AG04450 (cell line): ENCODE measurements at regions not wholly inside any gene's neighbourhood (a gene's known extent, or its start where the extent isn't known, plus 50 kb on each side); places are given as distances from the start of the nearest gene placed in this dataset.

Experiments used
- CTCF ChIA-PET: fragments of 300-600, 350-600 bp; formaldehyde crosslinking; extraction: SDS; loops from one replicate; lab custom pipeline; 2022; ENCODE audit warnings: antibody characterized with exemption, inconsistent platforms; lab: Charles Lee
- POLR2A ChIA-PET: fragments of 350-600 bp; formaldehyde crosslinking; extraction: SDS; loops from one replicate; lab custom pipeline; 2021; ENCODE audit warnings: antibody characterized with exemption, inconsistent platforms; lab: Yijun Ruan, JAX
- DNase-seq: peaks from one replicate; pipeline ENCODE4 v3.0.0-alpha.2; 2011; ENCODE audit warnings: low read depth, low spot score
- H3K27ac ChIP-seq: one replicate; pipeline ENCODE4 v1.5.1; 2012; ENCODE audit warnings: low read depth, low read length, control low read depth
- H3K27me3 ChIP-seq: one replicate; pipeline ENCODE4 v1.6.0; 2012; ENCODE audit warnings: low read length; ENCODE audit not compliant: control insufficient read depth, insufficient read depth
- H3K4me3 ChIP-seq: 2 replicates; pipeline ENCODE4 v1.5.1; 2011; ENCODE audit warnings: mild to moderate bottlenecking, low read depth, low read length, control low read depth
- H3K9me3 ChIP-seq: 2 replicates; pipeline ENCODE4 v1.5.1; 2012; ENCODE audit warnings: low read length; ENCODE audit not compliant: control insufficient read depth, insufficient read depth
- CTCF ChIP-seq: IDR thresholded peaks from 2 replicates; pipeline ENCODE4 v1.5.1; 2011; ENCODE audit warnings: low read depth, low read length, control low read depth, inconsistent platforms

GRCh38 chr5:111984044-111984443 lies 227.1 kb upstream of the NREP start:
- DNase-seq = no peak
- Histone ChIP-seq H3K27me3 (no peaks in the 10 kb centered on the region), H3K9me3 (no peaks in the 10 kb centered on the region), H3K4me3 (no peak overlapping the region), H3K27ac (peak overlapping the region; percentile 63)
- ChIA-PET CTCF (no interaction called here), POLR2A (no interaction called here)
- TF ChIP-seq CTCF = no peak

GRCh38 chr5:111983459-111983858 lies 226.5 kb upstream of the NREP start:
- POLR2A ChIA-PET = no interaction called here
- no peak for TF ChIP-seq CTCF
- Histone ChIP-seq H3K9me3 (no peaks in the 10 kb centered on the region), H3K27me3 (no peaks in the 10 kb centered on the region), H3K27ac (no peak overlapping the region), H3K4me3 (no peak overlapping the region)
- CTCF ChIA-PET = no interaction called here
- no peak for DNase-seq

GRCh38 chr5:111977436-111977829 lies 220.4 kb upstream of the NREP start:
- no peak for TF ChIP-seq CTCF
- POLR2A ChIA-PET = no interaction called here
- no peak for DNase-seq
- H3K27me3 ChIP-seq = no peaks in the 10 kb centered on the region
- CTCF ChIA-PET = no interaction called here
- H3K4me3 ChIP-seq = no peak overlapping the region
- no peaks in the 10 kb centered on the region for H3K9me3 ChIP-seq
- H3K27ac ChIP-seq = no peak overlapping the region

- TF ChIP-seq CTCF = no peak
- H3K27ac ChIP-seq = no peak overlapping the region
- no peak for DNase-seq
- H3K9me3 ChIP-seq = no peaks in the 10 kb centered on the region
- ChIA-PET POLR2A (no interaction called here), CTCF (no interaction called here)
- no peaks in the 10 kb centered on the region for H3K27me3 ChIP-seq
- H3K4me3 ChIP-seq = no peak overlapping the region
Observed at GRCh38 chr5:111976705-111977435, 219.9 kb upstream of the NREP start.

- CTCF ChIA-PET = no interaction called here
- DNase-seq = no peak
- no peak for TF ChIP-seq CTCF
- POLR2A ChIA-PET = no interaction called here
- Histone ChIP-seq H3K27me3 (no peaks in the 10 kb centered on the region), H3K9me3 (no peaks in the 10 kb centered on the region), H3K27ac (no peak overlapping the region), H3K4me3 (no peak overlapping the region)
Observed at GRCh38 chr5:111975133-111975532, 218.1 kb upstream of the NREP start.
